Type B pancreatic cell (in vitro differentiated cells): ENCODE measurements at regions not wholly inside any gene's neighbourhood (a gene's known extent, or its start where the extent isn't known, plus 50 kb on each side); places are given as distances from the start of the nearest gene placed in this dataset.

Experiments
- DNase-seq: peaks from one replicate; pipeline ENCODE4 v3.0.0; 2021; ENCODE audit warnings: mixed read lengths; ENCODE audit not compliant: unreplicated experiment; ENCODE audit errors: extremely low spot score
- H3K27ac Mint-ChIP-seq: 2 replicates; pipeline ENCODE4 v1.8.0; 2021; ENCODE audit warnings: mild to moderate bottlenecking, mixed read lengths
- H3K27me3 Mint-ChIP-seq: 2 replicates; pipeline ENCODE4 v1.8.0; 2021; ENCODE audit warnings: mixed read lengths
- H3K36me3 Mint-ChIP-seq: 2 replicates; pipeline ENCODE4 v1.8.0; 2021; ENCODE audit warnings: mixed read lengths
- H3K4me1 Mint-ChIP-seq: one replicate; pipeline ENCODE4 v1.8.0; 2021; ENCODE audit warnings: mixed read lengths; ENCODE audit not compliant: unreplicated experiment
- H3K4me3 Mint-ChIP-seq: 2 replicates; pipeline ENCODE4 v1.8.0; 2021; ENCODE audit warnings: mild to moderate bottlenecking, mixed read lengths
- H3K9me3 Mint-ChIP-seq: 2 replicates; pipeline ENCODE4 v1.8.0; 2021; ENCODE audit warnings: mixed read lengths
- TF ChIP-seq, protein P1 (sequence below): fragments of 200-600 bp; sonication (generic); conservative IDR thresholded peaks from 2 replicates; pipeline ENCODE4 v1.5.0; 2021; ENCODE audit warnings: antibody characterized with exemption, mild to moderate bottlenecking

- Mint-ChIP-seq H3K4me1 (no peaks in the 10 kb centered on the region), H3K27ac (no peak overlapping the region), H3K27me3 (no peaks in the 10 kb centered on the region), H3K4me3 (no peak overlapping the region), H3K36me3 (no peaks in the 10 kb centered on the region), H3K9me3 (no peaks in the 10 kb centered on the region)
- DNase-seq, result no peak
- TF ChIP-seq, protein P1, sequence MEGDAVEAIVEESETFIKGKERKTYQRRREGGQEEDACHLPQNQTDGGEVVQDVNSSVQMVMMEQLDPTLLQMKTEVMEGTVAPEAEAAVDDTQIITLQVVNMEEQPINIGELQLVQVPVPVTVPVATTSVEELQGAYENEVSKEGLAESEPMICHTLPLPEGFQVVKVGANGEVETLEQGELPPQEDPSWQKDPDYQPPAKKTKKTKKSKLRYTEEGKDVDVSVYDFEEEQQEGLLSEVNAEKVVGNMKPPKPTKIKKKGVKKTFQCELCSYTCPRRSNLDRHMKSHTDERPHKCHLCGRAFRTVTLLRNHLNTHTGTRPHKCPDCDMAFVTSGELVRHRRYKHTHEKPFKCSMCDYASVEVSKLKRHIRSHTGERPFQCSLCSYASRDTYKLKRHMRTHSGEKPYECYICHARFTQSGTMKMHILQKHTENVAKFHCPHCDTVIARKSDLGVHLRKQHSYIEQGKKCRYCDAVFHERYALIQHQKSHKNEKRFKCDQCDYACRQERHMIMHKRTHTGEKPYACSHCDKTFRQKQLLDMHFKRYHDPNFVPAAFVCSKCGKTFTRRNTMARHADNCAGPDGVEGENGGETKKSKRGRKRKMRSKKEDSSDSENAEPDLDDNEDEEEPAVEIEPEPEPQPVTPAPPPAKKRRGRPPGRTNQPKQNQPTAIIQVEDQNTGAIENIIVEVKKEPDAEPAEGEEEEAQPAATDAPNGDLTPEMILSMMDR, result no peak
These were observed 1294.8 kb upstream of the ACO1 start for GRCh38 chr9:31089549-31090221.

DNA sequence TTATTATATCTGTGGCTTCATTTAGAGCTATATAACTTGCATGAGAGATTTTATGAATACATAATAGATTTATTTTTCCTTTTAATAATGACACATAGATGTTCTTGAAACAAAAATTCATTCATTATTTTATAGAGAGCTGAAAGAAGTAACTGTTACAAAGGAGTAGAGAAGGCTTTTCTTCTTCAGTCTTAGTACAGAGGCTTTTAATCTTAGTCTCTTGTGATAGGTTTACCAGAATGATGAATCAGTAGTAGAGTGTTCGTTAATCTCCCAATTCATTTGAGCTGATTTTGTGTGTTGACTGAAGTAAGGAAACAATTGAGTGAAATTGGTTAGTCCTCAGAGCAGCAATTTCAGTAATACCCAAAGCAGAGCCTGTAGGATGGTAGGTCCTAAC, 1284.1 kb upstream of the ACO1 start:
- Mint-ChIP-seq H3K27me3 (no peaks in the 10 kb centered on the region), H3K36me3 (no peaks in the 10 kb centered on the region), H3K9me3 (no peaks in the 10 kb centered on the region), H3K4me1 (no peaks in the 10 kb centered on the region), H3K4me3 (no peak overlapping the region), H3K27ac (no peak overlapping the region)
- TF ChIP-seq, protein P1, result no peak
- DNase-seq, result no peak

DNA sequence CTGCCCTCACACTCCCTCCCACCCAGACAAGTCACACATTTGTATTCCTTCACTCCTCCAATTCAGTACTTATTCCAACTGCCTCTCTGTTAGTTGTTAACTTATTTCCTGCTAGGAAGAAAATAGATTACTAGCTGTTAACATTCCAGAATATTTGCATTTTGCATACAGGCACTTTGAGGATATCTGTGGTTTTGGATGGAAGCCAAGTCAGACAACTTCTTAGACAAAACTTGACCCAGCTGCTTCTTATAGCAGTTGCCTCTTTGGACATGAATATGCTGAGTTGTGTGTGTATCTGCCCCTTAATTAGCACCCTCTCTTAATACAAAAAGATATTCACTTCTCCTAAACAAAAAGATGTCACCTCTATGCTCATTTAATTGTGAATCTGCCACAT, 1280.6 kb upstream of the ACO1 start:
- H3K27ac Mint-ChIP-seq, result no peak overlapping the region
- no peaks in the 10 kb centered on the region for H3K27me3 Mint-ChIP-seq
- no peaks in the 10 kb centered on the region for H3K36me3 Mint-ChIP-seq
- no peaks in the 10 kb centered on the region for H3K4me1 Mint-ChIP-seq
- TF ChIP-seq, protein P1, result no peak
- no peak overlapping the region for H3K4me3 Mint-ChIP-seq
- H3K9me3 Mint-ChIP-seq, result no peaks in the 10 kb centered on the region
- DNase-seq, result no peak

GRCh38 chr9:31104249-31104648, 1280.2 kb upstream of the ACO1 start:
- Mint-ChIP-seq H3K4me3 (no peak overlapping the region), H3K9me3 (no peaks in the 10 kb centered on the region), H3K27ac (no peak overlapping the region), H3K36me3 (no peaks in the 10 kb centered on the region), H3K27me3 (no peaks in the 10 kb centered on the region), H3K4me1 (no peaks in the 10 kb centered on the region)
- DNase-seq, result no peak
- TF ChIP-seq, protein P1, result no peak

DNA sequence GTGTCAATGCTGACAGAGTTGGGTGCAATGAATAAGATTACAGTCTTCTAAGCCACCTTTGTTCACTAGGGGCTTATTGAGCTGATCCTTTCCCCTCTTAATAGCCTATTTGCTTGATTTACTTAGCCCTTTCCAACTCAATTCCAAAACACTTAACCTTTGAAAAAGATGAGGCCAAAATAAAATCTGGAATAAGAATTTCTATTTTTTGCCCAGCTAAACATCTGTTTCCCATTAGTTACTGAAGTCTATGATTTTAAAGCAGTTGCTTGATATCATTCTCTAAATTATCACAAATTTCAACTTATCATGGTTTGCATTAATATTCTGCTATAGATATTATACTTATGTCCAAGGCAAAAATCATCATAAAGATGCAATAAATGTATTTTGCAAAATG, 1272.0 kb upstream of the ACO1 start:
- H3K36me3 Mint-ChIP-seq, result no peaks in the 10 kb centered on the region

More for the DNA sequence above, 1272.0 kb upstream of the ACO1 start:
- no peak overlapping the region for H3K27ac Mint-ChIP-seq
- DNase-seq, result no peak
- no peak overlapping the region for H3K4me3 Mint-ChIP-seq
- H3K27me3 Mint-ChIP-seq, result no peaks in the 10 kb centered on the region
- no peaks in the 10 kb centered on the region for H3K4me1 Mint-ChIP-seq
- no peaks in the 10 kb centered on the region for H3K9me3 Mint-ChIP-seq
- TF ChIP-seq, protein P1, result no peak
